Upper lobe of left lung (tissue), 4 donors: ENCODE measurements at regions not wholly inside any gene's neighbourhood (a gene's known extent, or its start where the extent isn't known, plus 50 kb on each side); places are given as distances from the start of the nearest gene placed in this dataset.
"Not testable (repeated sequence)": the region's sequence is repeated elsewhere in the genome, so short reads cannot be mapped to it uniquely, and the experiment has no call there.

ENCODE experiments used
- CTCF ChIP-seq, 6 experiments: fragments of 450-650 bp in 4 of 6; fragments of 200-600 bp in 2 of 6; sonication (generic) in 2 of 6; IDR thresholded peaks; one replicate each; pipeline ENCODE4 v1.5.1; 2016 to 2019; ENCODE audit warnings: antibody characterized with exemption in 6 of 6
- POLR2AphosphoS5 ChIP-seq, 2 donors: sonication (generic); formaldehyde crosslinking; IDR thresholded peaks; one replicate each; pipeline ENCODE4 v1.5.1; 2017; ENCODE audit warnings: antibody characterized with exemption in 2 of 2

DNA sequence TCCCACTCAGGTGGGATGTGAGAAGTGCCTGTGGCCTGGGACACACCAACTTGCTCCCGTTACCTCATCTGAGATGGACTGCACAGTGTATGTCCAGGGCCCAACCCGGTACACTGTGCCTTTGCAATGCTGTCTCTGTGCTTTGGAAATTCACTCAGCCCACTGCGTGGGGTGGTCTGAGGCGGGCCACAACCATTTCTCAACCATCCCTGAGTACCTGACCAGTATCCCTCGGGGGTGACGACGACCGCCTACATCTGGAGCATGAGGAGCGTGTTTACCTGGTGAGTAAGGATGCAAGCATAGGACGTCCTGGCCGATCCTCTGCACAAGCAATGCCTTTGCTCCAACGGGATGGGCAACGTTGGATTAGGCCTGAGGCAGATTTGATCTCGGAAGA is 188.2 kb upstream of the PZP start:
- not testable (repeated sequence) for TF ChIP-seq POLR2AphosphoS5, CTCF (IDR thresholded peaks at IDR 0.05)
